ENCODE measurements at regions not wholly inside any gene's neighbourhood (a gene's known extent, or its start where the extent isn't known, plus 50 kb on each side); places are given as distances from the start of the nearest gene placed in this dataset.

DNA sequence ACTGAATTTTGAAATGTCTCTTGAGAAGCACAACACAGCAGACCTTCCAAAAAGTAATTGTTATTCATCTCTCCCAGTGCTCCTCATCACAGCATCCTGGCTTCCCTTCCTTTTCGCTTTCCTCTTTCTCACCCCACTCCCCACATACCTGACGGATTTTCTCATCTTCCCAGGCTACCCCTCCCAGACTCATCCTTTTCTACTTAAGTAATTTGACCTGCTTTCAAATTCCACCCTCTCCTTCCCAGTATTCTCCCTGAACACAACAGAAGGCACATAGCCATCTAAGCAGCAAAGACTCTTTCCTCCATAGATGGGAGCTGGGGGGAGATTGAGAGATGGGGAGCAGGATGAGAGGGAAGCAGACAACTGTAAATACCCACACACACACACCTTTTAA is 187.1 kb upstream of the STT3B start:
- DNase-seq (no peak), ATAC-seq (no peak)
- intact Hi-C loops (cut with micrococcal nuclease) = no loop called here

DNA sequence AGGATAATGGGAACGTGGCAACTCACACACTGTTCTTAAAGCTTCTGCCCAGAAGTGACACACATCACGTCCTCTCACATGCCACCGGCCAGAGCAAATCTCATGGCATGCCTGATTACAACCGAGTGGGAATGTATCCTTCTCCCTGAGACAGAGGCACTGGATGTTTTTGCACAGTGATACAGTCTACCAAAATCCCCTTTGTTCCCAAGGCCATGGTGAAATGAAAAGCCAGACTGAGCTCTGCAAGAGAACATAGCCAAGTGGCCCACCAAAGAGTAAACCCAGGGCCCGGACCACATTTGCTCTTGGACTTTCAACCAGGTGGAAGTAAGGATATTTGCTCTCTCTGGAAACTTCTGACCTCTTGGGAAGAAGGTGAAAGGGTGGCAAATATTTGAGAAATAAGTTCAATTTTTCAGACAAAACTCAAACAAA is 186.2 kb upstream of the STT3B start:
- intact Hi-C loops (cut with micrococcal nuclease) = no loop called here
- DNase-seq = no peak
- ATAC-seq = no peak

DNA sequence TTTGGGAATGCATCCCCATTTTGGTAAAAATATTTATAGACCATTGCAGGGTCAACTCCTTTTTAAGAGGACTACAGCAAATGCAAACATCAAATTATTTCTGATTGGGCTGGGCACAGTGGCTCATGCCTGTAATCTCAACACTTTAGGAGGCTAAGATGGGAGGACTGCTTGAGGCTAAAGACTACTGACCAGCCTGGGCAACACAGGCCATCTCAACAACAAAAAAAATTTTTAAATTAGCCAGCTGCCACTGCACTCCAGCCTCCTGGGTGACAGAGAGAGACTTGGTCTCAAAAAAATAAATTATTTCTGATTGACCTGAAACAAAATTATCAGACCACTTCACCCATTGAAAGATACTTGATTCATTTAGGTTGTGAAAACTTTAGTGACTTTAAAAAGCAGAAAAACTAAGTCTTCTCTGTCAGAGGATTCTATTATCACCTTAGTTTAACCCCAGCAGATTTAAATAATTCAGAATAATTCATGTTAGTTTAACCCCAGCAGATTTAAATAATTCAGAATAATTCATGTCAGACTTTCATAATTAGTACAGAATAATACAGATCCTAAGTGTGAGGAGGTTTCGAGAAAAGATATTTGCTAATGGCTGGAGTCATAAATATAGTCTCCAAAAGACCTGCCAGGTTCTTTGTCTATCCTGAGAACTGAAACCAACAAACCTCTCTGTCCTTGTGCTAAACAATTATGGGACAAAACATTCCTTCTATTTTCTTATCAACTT is 183.6 kb upstream of the STT3B start:
- no peak for ATAC-seq
- intact Hi-C loops (cut with micrococcal nuclease) = no loop called here
- no peak for DNase-seq

GRCh38 chr3:31350307-31350706 is 182.4 kb upstream of the STT3B start:
- ATAC-seq (no peak), DNase-seq (no peak)

DNA sequence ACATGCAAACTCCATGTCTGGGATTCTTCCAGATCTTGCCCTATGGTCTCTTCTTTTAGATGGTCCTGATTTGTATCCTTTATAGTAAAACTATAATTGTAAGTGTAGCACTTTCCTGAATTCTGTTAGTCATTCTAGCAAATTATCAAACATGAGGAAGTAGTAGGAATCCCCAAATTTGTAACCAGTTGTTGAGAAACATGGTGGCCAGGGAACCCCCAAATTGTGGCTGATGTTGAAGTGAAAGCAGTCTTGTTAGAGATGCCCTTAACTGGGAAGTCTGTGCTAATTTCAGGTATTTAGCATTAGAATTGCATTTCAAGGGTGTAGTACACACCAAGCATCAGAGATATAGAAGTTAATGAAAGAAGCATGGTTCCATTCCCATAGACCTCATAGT is 180.4 kb upstream of the STT3B start:
- ATAC-seq = no peak
- no peak for DNase-seq
- intact Hi-C loops (cut with micrococcal nuclease) = no loop called here

More at GRCh38 chr3:31350307-31350706, 182.4 kb upstream of the STT3B start:
- intact Hi-C loops (cut with micrococcal nuclease) = no loop called here

GRCh38 chr3:31353166-31353565 is 179.6 kb upstream of the STT3B start:
- no peak for ATAC-seq
- intact Hi-C loops (cut with micrococcal nuclease) = no loop called here

DNA sequence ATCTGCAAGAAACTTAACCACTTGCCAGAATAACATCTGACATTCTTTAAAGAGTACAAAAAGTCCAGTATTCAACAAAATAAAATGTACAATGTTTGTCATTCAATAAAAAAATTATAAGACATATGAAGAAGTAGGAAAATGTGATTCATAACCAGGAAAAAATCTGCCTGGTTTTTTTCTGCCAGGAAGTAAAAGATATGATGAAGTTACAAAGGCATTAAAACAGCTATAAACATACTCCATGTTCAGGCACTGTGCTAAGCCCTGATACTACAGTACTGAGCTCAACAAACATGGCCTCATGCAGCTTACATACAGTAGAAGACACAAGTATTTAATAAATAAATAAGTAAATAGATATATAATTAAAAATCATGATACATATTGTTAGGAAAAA is 178.4 kb upstream of the STT3B start:
- intact Hi-C loops (cut with micrococcal nuclease) = no loop called here
- ATAC-seq (no peak), DNase-seq (no peak)

More at GRCh38 chr3:31353166-31353565, 179.6 kb upstream of the STT3B start:
- no peak for DNase-seq

DNA sequence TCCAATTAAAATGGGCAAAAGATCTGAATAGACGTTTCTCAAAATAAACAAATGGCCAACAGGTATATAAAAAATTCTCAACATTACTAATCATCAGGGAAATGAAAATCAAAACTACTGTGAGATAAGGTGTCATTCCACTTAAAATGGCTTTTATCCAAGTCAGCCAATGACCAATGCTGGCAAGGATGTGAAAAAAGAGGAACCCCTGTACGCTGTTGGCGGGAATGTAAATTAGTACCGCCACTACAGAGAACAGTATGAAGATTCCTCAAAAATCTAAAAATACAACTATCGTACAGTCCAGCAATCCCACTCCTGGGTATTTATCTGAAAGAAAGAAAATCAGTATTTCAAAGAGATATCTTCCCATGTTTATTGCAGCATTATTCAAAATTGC is 176.9 kb upstream of the STT3B start:
- ATAC-seq (no peak), DNase-seq (no peak)
- intact Hi-C loops (cut with micrococcal nuclease) = no loop called here

DNA sequence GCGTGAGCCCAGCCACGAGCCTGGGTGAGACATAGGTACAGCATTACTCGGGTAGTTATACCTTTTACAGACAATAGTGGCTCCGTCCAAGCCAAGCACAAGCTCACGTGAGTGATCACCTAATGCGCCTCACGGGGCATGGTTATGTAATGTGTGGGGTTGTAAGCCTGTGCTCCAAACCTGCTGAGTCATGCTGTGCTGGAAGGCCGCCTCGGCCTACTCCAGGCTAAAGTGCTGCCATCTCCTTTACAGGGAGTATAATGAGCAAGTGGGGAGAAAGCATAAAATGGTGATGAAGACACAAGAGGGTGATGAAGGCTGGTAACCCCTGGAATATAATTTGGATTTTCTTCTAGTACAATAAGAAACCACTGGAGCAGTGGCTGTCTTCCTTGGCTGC is 175.8 kb upstream of the STT3B start:
- ATAC-seq (no peak), DNase-seq (peak; percentile 29)
- intact Hi-C loops (cut with micrococcal nuclease) = no loop called here

- ATAC-seq (no peak), DNase-seq (no peak)
- intact Hi-C loops (cut with micrococcal nuclease) = no loop called here
Measured at GRCh38 chr3:31357451-31357850, 175.3 kb upstream of the STT3B start.

GRCh38 chr3:31358473-31359070 is 174.2 kb upstream of the STT3B start:
- DNase-seq = no peak
- intact Hi-C loops (cut with micrococcal nuclease) = no loop called here
- no peak for ATAC-seq

GRCh38 chr3:31361371-31362273 is 171.1 kb upstream of the STT3B start:
- ATAC-seq (no peak), DNase-seq (no peak)
- intact Hi-C loops (cut with micrococcal nuclease) = no loop called here

- ATAC-seq = no peak
Measured at GRCh38 chr3:31364188-31364587, 168.5 kb upstream of the STT3B start.

DNA sequence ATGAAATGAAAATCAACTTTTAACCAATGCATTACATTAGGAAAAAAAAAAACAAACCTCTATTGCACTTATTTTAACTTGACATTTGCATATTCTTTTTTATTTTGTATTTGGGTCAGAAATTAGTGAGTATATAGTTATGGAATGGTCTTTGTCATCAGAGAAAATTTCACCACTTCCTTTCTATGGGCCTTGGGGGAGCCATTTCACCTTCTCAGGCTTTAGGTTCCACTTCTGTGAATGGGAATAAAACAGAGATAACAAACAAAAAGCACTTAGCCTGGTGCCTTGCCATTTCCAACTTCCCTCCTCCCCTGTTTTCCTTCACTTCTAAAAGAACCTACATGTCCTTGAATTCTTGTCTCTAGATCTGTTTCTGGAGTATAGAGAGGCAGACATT is 168.0 kb upstream of the STT3B start:
- intact Hi-C loops (cut with micrococcal nuclease) = no loop called here
- ATAC-seq = no peak

More at GRCh38 chr3:31364188-31364587, 168.5 kb upstream of the STT3B start:
- DNase-seq = no peak
- intact Hi-C loops (cut with micrococcal nuclease) = no loop called here

DNA sequence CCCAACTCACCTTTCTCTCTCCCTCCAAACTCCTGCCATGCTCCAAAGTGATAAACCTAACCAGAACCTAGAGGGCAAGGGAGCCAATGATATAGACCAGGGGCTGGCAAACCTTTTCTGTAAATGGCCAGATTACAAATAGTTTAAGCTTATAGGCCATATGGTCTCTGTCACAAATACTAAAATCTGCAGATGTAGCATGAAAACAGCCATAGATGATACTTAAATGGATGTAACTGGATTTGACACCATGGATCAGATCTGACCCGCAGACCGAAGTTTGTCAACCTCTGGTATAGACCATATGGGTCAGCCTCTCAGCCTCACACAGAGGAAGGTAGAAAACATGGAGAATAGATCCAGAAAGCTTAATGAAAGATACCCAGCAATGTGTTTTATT is 165.2 kb upstream of the STT3B start:
- ATAC-seq (no peak), DNase-seq (no peak)
- intact Hi-C loops (cut with micrococcal nuclease) = no loop called here

More for the DNA sequence above, 168.0 kb upstream of the STT3B start:
- no peak for DNase-seq

- no peak for DNase-seq
- ATAC-seq = no peak
- intact Hi-C loops (cut with micrococcal nuclease) = no loop called here
Measured at GRCh38 chr3:31369637-31370379, 162.9 kb upstream of the STT3B start.

- intact Hi-C loops (cut with micrococcal nuclease) = no loop called here
Measured at GRCh38 chr3:31370380-31370666, 162.4 kb upstream of the STT3B start.

DNA sequence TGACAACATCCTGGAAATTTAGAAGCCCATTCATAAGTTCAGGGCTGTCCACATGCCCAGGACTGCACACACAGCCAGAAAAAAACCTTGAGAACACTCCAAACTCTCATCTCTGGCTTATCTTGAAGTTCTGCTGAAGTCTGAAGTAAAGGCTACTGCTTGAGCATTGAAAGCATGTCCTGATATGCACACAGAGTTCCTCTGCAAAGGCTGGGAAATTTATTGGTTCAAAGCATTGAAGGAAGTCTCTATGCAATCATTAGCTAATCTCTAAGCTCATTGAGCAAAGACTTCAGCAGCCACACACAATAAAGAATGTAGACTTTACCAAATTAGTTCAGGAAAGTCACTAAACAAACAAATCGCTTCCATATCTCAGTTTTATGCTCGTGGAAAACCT is 162.0 kb upstream of the STT3B start:
- ATAC-seq = peak; percentile 42
- intact Hi-C loops (cut with micrococcal nuclease) = no loop called here
- DNase-seq = no peak

More at GRCh38 chr3:31370380-31370666, 162.4 kb upstream of the STT3B start:
- ATAC-seq = no peak
- no peak for DNase-seq

- intact Hi-C loops (cut with micrococcal nuclease) = no loop called here
- no peak for DNase-seq
- ATAC-seq = peak; percentile 66
Measured at GRCh38 chr3:31371484-31372177, 161.1 kb upstream of the STT3B start.
